A549 (cell line): ENCODE measurements at regions not wholly inside any gene's neighbourhood (a gene's known extent, or its start where the extent isn't known, plus 50 kb on each side); places are given as distances from the start of the nearest gene placed in this dataset.

Source experiments
- ATAC-seq, 2 experiments: fragments of 200-7000 bp in 1 of 2; fragments of >200 bp in 1 of 2; cut with Nextera tagmentation in 1 of 2; cut with Tn5 transposase in 1 of 2; 3 replicates each; pipeline versions ENCODE4 v1.8.0 to v1.9.1; 2018 to 2020; ENCODE audit warnings: mild to moderate bottlenecking in 1 of 2, moderate library complexity in 1 of 2
- CTCF ChIA-PET: fragments of 300-600 bp; sonication (Branson Sonifier 250); formaldehyde crosslinking; extraction: SDS; loops from one replicate; lab custom pipeline; 2021; ENCODE audit warnings: antibody characterized with exemption, inconsistent platforms; lab: Yijun Ruan, JAX
- POLR2A ChIA-PET: fragments of 350-600 bp; formaldehyde crosslinking; extraction: SDS; loops from one replicate; lab custom pipeline; 2021; ENCODE audit warnings: antibody characterized with exemption, inconsistent platforms; lab: Yijun Ruan, JAX
- DNase-seq, 2 experiments: peaks; one replicate each; pipeline versions ENCODE4 v3.0.0 to v3.0.0-alpha.2; 2011 to 2016; ENCODE audit warnings: low read depth in 1 of 2, low spot score in 1 of 2
- FAIRE-seq: peaks from 2 replicates; lab custom pipeline; 2011; peaks lifted over from hg19 to GRCh38; lab: Jason Lieb, UNC
- H3K27ac ChIP-seq, 2 experiments: fragments of >200 bp; sonication (Bioruptor Twin); formaldehyde crosslinking; 3 replicates each; pipeline ENCODE4 v1.5.1; 2016 to 2017
- H3K4me1 ChIP-seq: fragments of >200 bp; sonication (Bioruptor Twin); formaldehyde crosslinking; 3 replicates; pipeline ENCODE4 v1.6.1; 2016
- H3K4me2 ChIP-seq: fragments of >200 bp; sonication (Bioruptor Twin); formaldehyde crosslinking; 3 replicates; pipeline ENCODE4 v1.6.1; 2016
- H3K4me3 ChIP-seq: fragments of >200 bp; sonication (Bioruptor Twin); formaldehyde crosslinking; 3 replicates; pipeline ENCODE4 v1.5.1; 2016
- H3K9me3 ChIP-seq: fragments of >200 bp; sonication (Bioruptor Twin); formaldehyde crosslinking; 3 replicates; pipeline ENCODE4 v1.6.1; 2016
- CEBPB ChIP-seq, 2 experiments: fragments of >200 bp in 1 of 2; sonication (Bioruptor Twin) in 1 of 2; formaldehyde crosslinking in 1 of 2; IDR thresholded peaks; 2 replicates each; pipeline ENCODE4 v1.6.1; 2012 to 2016
- EHMT2 ChIP-seq: fragments of 200-600 bp; sonication (generic); IDR thresholded peaks from 2 replicates; pipeline ENCODE4 v1.6.1; 2016; ENCODE audit warnings: antibody characterized with exemption, low read depth, mild to moderate bottlenecking, moderate library complexity
- ESRRA ChIP-seq: fragments of 150-350 bp; IDR thresholded peaks from 2 replicates; pipeline ENCODE4 v1.6.1; 2014; ENCODE audit warnings: mild to moderate bottlenecking, low read length, borderline replicate concordance
- FOSL2 ChIP-seq, 2 experiments: fragments of 450-650 bp in 1 of 2; fragments of >200 bp in 1 of 2; sonication (Bioruptor Twin) in 1 of 2; formaldehyde crosslinking; IDR thresholded peaks; 2 replicates each; pipeline versions ENCODE4 v1.5.0 to v1.6.1; 2016 to 2020; ENCODE audit warnings: mild to moderate bottlenecking in 1 of 2, moderate library complexity in 1 of 2
- HOXA7 ChIP-seq: fragments of 250-450 bp; sonication (Bioruptor Pico); IDR thresholded peaks from 2 replicates; pipeline ENCODE4 v1.5.0; 2020; ENCODE audit warnings: mild to moderate bottlenecking, moderate library complexity
- HOXB13 ChIP-seq: fragments of 250-450 bp; sonication (Bioruptor Pico); IDR thresholded peaks from 2 replicates; pipeline ENCODE4 v1.5.0; 2020; ENCODE audit warnings: low read depth, mild to moderate bottlenecking, moderate library complexity
- JUN ChIP-seq, 2 experiments: fragments of >200 bp; sonication (Bioruptor Twin); formaldehyde crosslinking; IDR thresholded peaks; 2 replicates in 1 of 2; 3 replicates in 1 of 2; pipeline ENCODE4 v1.6.1; 2016 to 2017
- JUNB ChIP-seq: fragments of >200 bp; sonication (Bioruptor Twin); formaldehyde crosslinking; IDR thresholded peaks from 2 replicates; pipeline ENCODE4 v1.6.1; 2016
- KDM1A ChIP-seq: fragments of 200-600 bp; sonication (generic); IDR thresholded peaks from 2 replicates; pipeline ENCODE4 v1.6.1; 2016; ENCODE audit warnings: low read depth, mild to moderate bottlenecking
- KDM5A ChIP-seq: fragments of 200-600 bp; sonication (generic); IDR thresholded peaks from 2 replicates; pipeline ENCODE4 v1.6.1; 2016; ENCODE audit warnings: antibody characterized with exemption, mild to moderate bottlenecking
- MAFK ChIP-seq: fragments of 450-650 bp; IDR thresholded peaks from 2 replicates; pipeline ENCODE4 v1.6.1; 2014; ENCODE audit not compliant: partially characterized antibody
- MAZ ChIP-seq: fragments of 150-350 bp; IDR thresholded peaks from 2 replicates; pipeline ENCODE4 v1.6.1; 2014; ENCODE audit warnings: antibody characterized with exemption, low read depth, low read length, borderline replicate concordance
- MYC ChIP-seq: IDR thresholded peaks from 2 replicates; pipeline ENCODE4 v1.6.1; 2012; ENCODE audit warnings: mild to moderate bottlenecking, inconsistent platforms, low read length, improper control_type of control experiment, borderline replicate concordance
- NFE2L2 ChIP-seq: fragments of 150-350 bp; conservative IDR thresholded peaks from 2 replicates; pipeline ENCODE4 v1.6.1; 2014; ENCODE audit warnings: low read length
- NPAS2 ChIP-seq: fragments of 250-450 bp; sonication (Bioruptor Pico); IDR thresholded peaks from 2 replicates; pipeline ENCODE4 v1.8.0; 2022; ENCODE audit warnings: mild to moderate bottlenecking, moderate library complexity, borderline replicate concordance
- PHF8 ChIP-seq: fragments of 200-600 bp; sonication (generic); IDR thresholded peaks from 2 replicates; pipeline ENCODE4 v1.6.1; 2016; ENCODE audit warnings: low read depth, mild to moderate bottlenecking, antibody characterized with exemption, moderate library complexity, borderline replicate concordance
- RAD21 ChIP-seq, 2 experiments: fragments of >200 bp in 1 of 2; sonication (Bioruptor Twin) in 1 of 2; formaldehyde crosslinking in 1 of 2; IDR thresholded peaks in 1 of 2; conservative IDR thresholded peaks in 1 of 2; 2 replicates in 1 of 2; 3 replicates in 1 of 2; pipeline ENCODE4 v1.6.1; 2012 to 2018; ENCODE audit warnings: inconsistent platforms in 1 of 2
- RARB ChIP-seq: fragments of 250-450 bp; sonication (Bioruptor Pico); IDR thresholded peaks from 2 replicates; pipeline ENCODE4 v1.8.0; 2021; ENCODE audit warnings: mild to moderate bottlenecking, moderate library complexity
- RFX5 ChIP-seq: fragments of 450-650 bp; IDR thresholded peaks from 2 replicates; pipeline ENCODE4 v1.7.1; 2014; ENCODE audit warnings: antibody characterized with exemption, mild to moderate bottlenecking, moderate library complexity
- RNF2 ChIP-seq: fragments of 200-600 bp; sonication (generic); IDR thresholded peaks from 2 replicates; pipeline ENCODE4 v1.6.1; 2016; ENCODE audit warnings: low read depth, mild to moderate bottlenecking, antibody characterized with exemption, moderate library complexity, borderline replicate concordance
- SMC3 ChIP-seq: fragments of >200 bp; sonication (Bioruptor Twin); formaldehyde crosslinking; IDR thresholded peaks from 3 replicates; pipeline ENCODE4 v1.6.1; 2018; ENCODE audit warnings: inconsistent platforms
- SREBF2 ChIP-seq: fragments of 450-650 bp; IDR thresholded peaks from 2 replicates; pipeline ENCODE4 v1.6.1; 2014; ENCODE audit warnings: mild to moderate bottlenecking, moderate library complexity
- TFCP2L1 ChIP-seq: fragments of 250-450 bp; sonication (Bioruptor Pico); IDR thresholded peaks from 2 replicates; pipeline ENCODE4 v1.5.0; 2021; ENCODE audit warnings: mild to moderate bottlenecking
- ZNF302 ChIP-seq: fragments of 250-450 bp; sonication (Bioruptor Pico); IDR thresholded peaks from 2 replicates; pipeline ENCODE4 v1.9.0; 2021; ENCODE audit warnings: inconsistent platforms, mild to moderate bottlenecking, moderate library complexity
- WGBS: methylation state at CpG from one replicate; pipeline ENCODE4 v1.1.6; 2017; ENCODE audit errors: missing lambda C conversion rate; 5-methylcytosine and 5-hydroxymethylcytosine counted together
- TF ChIP-seq, protein P1 (sequence below): IDR thresholded peaks from 2 replicates; pipeline ENCODE4 v1.6.1; 2012
- TF ChIP-seq, protein P2 (sequence below): fragments of 200-600 bp; sonication (generic); IDR thresholded peaks from 2 replicates; pipeline ENCODE4 v1.6.1; 2016; ENCODE audit warnings: antibody characterized with exemption, mild to moderate bottlenecking, moderate library complexity
- TF ChIP-seq, protein P3 (sequence below): fragments of >200 bp; sonication (Bioruptor Twin); formaldehyde crosslinking; IDR thresholded peaks from 3 replicates; pipeline ENCODE4 v1.5.1; 2016

DNA sequence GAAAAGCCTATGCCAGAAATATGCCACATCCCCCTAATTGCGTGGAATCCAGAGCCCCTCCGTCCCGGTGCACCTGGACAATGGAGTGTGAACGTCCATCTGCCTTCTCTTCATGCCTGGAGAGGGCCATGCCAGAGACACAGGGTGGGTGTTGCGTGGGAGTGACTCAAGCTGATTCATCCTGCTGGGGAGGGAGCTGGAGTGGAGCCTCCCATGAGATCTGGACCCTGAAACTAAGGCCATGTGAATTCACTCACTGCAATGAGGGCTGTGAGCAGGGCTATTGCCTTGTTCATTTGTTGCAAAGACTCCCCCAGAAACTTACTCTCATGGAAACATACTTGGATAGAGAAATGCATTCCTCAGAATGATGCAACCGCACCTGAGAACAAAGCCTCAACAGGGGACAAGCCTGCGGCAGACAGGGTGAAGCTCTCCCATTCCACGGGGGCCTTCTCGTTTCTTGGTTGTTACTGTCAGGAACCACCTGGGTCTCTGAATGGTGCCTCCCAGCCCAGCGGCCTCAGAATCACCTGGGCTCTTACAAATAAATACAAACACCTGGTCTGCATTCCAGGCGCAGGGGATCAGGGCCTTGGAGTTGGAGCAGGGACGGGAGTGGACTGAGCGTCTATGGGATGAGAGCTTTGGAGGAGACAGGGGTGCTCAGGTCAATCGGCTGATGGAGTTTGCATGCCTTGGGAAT, 1031.2 kb downstream of the BRD1 start:
- TF ChIP-seq JUN (IDR thresholded peaks at IDR 0.05) (no peak), RARB (CRISPR knock-in tag) (no peak), NFE2L2 (no peak), KDM5A (no peak), RNF2 (no peak), SREBF2 (no peak), SMC3 (no peak), ZNF302 (no peak), ESRRA (no peak), RFX5 (no peak), KDM1A (no peak), EHMT2 (no peak)
- TF ChIP-seq, protein P1, sequence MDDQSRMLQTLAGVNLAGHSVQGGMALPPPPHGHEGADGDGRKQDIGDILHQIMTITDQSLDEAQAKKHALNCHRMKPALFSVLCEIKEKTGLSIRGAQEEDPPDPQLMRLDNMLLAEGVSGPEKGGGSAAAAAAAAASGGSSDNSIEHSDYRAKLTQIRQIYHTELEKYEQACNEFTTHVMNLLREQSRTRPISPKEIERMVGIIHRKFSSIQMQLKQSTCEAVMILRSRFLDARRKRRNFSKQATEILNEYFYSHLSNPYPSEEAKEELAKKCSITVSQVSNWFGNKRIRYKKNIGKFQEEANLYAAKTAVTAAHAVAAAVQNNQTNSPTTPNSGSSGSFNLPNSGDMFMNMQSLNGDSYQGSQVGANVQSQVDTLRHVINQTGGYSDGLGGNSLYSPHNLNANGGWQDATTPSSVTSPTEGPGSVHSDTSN: no peak
- Histone ChIP-seq H3K4me2 (no peak overlapping the region), H3K4me3 (no peak overlapping the region), H3K4me1 (no peaks in the 10 kb centered on the region), H3K27ac (no peak overlapping the region), H3K9me3 (no peaks in the 10 kb centered on the region)
- DNase-seq (no peak), FAIRE-seq (no peak), ATAC-seq (no peak)
- 41% methylated on average over 12 of the region's 14 CpGs for WGBS
- ChIA-PET POLR2A (no interaction called here), CTCF (no interaction called here)

DNA sequence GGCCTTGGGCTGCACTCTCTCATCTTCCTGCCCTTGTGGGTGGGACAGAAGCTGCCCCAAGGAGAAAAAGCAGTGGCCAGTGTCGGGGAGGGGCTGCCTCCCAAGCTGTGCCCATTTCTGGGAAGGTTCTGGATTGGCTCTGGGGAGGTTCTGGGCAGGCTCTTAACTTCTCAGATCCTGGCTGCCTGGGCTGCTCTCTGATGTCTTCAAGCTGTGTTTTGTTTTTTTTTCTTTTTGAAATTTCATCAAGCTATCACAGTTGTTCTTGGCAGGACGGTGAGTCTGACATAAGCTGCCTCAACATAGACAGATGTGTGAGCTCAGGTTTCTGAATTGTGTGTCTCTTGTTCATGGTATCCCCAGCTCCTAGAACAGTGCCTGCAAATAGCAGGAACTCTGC, 1032.0 kb downstream of the BRD1 start:
- no peak overlapping the region for H3K4me3 ChIP-seq
- no peak overlapping the region for H3K27ac ChIP-seq
- 9% methylated on average over 2 of the region's 2 CpGs for WGBS
- no peaks in the 10 kb centered on the region for H3K4me1 ChIP-seq
- FAIRE-seq (no peak), DNase-seq (no peak), ATAC-seq (no peak)
- CTCF ChIA-PET: no interaction called here
- POLR2A ChIA-PET: no interaction called here
- TF ChIP-seq PHF8: no peak
- TF ChIP-seq HOXB13 (CRISPR knock-in tag): no peak
- no peak for TF ChIP-seq NPAS2 (CRISPR knock-in tag)
- TF ChIP-seq HOXA7 (CRISPR knock-in tag): no peak
- TF ChIP-seq FOSL2 (IDR thresholded peaks at IDR 0.05): no peak
- TF ChIP-seq FOSL2 (CRISPR knock-in tag; IDR thresholded peaks at IDR 0.05): no peak
- H3K4me2 ChIP-seq: no peak overlapping the region
- H3K9me3 ChIP-seq: no peaks in the 10 kb centered on the region

DNA sequence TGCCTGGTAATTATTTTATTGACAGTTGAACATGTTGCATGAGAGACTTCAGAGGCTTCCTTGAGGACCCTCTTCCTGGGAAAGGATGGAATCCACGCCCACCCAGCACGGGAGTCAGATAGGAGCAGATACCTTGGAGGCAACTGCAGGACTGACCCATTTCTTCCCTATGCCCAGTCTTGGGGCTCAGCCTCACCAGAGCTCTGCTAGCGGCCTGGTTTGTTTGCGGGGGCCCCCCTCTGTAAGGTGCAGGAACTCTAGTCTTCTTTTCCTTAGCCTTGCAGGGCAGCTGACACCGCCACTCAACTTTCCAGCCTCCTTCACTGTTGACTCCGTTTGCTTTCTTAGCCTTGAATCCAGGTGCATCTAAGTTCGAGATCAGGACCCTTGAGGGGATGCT, 1032.8 kb downstream of the BRD1 start:
- FAIRE-seq: no peak
- CTCF ChIA-PET: no interaction called here
- no peaks in the 10 kb centered on the region for H3K9me3 ChIP-seq

More for the DNA sequence above, 1032.8 kb downstream of the BRD1 start:
- 34% methylated on average over 7 of the region's 7 CpGs for WGBS
- H3K4me1 ChIP-seq: no peaks in the 10 kb centered on the region
- no peak for DNase-seq
- POLR2A ChIA-PET: no interaction called here
- H3K4me3 ChIP-seq: no peak overlapping the region
- no peak overlapping the region for H3K27ac ChIP-seq
- H3K4me2 ChIP-seq: no peak overlapping the region
- ATAC-seq: no peak
- TF ChIP-seq JUNB (no peak), MAZ (no peak), NFE2L2 (no peak), TFCP2L1 (CRISPR knock-in tag) (no peak), SREBF2 (no peak), MYC (no peak), HOXB13 (CRISPR knock-in tag) (no peak), MAFK (no peak), CEBPB (IDR thresholded peaks at IDR 0.05) (no peak), RAD21 (conservative IDR thresholded peaks at IDR 0.05 in 1 of 2, IDR thresholded peaks at IDR 0.05 in 1 of 2) (no peak)
- TF ChIP-seq, protein P2, sequence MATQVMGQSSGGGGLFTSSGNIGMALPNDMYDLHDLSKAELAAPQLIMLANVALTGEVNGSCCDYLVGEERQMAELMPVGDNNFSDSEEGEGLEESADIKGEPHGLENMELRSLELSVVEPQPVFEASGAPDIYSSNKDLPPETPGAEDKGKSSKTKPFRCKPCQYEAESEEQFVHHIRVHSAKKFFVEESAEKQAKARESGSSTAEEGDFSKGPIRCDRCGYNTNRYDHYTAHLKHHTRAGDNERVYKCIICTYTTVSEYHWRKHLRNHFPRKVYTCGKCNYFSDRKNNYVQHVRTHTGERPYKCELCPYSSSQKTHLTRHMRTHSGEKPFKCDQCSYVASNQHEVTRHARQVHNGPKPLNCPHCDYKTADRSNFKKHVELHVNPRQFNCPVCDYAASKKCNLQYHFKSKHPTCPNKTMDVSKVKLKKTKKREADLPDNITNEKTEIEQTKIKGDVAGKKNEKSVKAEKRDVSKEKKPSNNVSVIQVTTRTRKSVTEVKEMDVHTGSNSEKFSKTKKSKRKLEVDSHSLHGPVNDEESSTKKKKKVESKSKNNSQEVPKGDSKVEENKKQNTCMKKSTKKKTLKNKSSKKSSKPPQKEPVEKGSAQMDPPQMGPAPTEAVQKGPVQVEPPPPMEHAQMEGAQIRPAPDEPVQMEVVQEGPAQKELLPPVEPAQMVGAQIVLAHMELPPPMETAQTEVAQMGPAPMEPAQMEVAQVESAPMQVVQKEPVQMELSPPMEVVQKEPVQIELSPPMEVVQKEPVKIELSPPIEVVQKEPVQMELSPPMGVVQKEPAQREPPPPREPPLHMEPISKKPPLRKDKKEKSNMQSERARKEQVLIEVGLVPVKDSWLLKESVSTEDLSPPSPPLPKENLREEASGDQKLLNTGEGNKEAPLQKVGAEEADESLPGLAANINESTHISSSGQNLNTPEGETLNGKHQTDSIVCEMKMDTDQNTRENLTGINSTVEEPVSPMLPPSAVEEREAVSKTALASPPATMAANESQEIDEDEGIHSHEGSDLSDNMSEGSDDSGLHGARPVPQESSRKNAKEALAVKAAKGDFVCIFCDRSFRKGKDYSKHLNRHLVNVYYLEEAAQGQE: no peak
- TF ChIP-seq, protein P3, sequence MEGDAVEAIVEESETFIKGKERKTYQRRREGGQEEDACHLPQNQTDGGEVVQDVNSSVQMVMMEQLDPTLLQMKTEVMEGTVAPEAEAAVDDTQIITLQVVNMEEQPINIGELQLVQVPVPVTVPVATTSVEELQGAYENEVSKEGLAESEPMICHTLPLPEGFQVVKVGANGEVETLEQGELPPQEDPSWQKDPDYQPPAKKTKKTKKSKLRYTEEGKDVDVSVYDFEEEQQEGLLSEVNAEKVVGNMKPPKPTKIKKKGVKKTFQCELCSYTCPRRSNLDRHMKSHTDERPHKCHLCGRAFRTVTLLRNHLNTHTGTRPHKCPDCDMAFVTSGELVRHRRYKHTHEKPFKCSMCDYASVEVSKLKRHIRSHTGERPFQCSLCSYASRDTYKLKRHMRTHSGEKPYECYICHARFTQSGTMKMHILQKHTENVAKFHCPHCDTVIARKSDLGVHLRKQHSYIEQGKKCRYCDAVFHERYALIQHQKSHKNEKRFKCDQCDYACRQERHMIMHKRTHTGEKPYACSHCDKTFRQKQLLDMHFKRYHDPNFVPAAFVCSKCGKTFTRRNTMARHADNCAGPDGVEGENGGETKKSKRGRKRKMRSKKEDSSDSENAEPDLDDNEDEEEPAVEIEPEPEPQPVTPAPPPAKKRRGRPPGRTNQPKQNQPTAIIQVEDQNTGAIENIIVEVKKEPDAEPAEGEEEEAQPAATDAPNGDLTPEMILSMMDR: no peak
